HepG2 (cell line): ENCODE measurements at regions not wholly inside any gene's neighbourhood (a gene's known extent, or its start where the extent isn't known, plus 50 kb on each side); places are given as distances from the start of the nearest gene placed in this dataset.

Experiments used
- ATAC-seq: fragments of 200-7000 bp; cut with Tn5 transposase; 3 replicates; pipeline ENCODE4 v1.9.1; 2020; ENCODE audit warnings: mild to moderate bottlenecking, moderate library complexity
- BruUV-seq: library from RNA; stranded (reverse); fragments of 400-500 nt; replicated peaks from 2 replicates; lab custom pipeline; 2021; lab: Mats Ljungman, UMichigan
- CTCF ChIA-PET: fragments of 300-600 bp; formaldehyde crosslinking; extraction: SDS; loops from one replicate; lab custom pipeline; 2021; ENCODE audit warnings: low total read pairs, inconsistent platforms, low intra/inter-chr PET ratio; lab: Yijun Ruan, JAX
- POLR2A ChIA-PET: fragments of 350-600 bp; sonication (Branson Sonifier 250); formaldehyde crosslinking; loops from one replicate; lab custom pipeline; 2020; ENCODE audit warnings: antibody characterized with exemption, inconsistent platforms; lab: Yijun Ruan, JAX
- DNase-seq: peaks from one replicate; pipeline ENCODE4 v3.0.0-alpha.2; 2015; ENCODE audit warnings: low spot score
- FAIRE-seq: peaks from 3 replicates; lab custom pipeline; 2011; peaks lifted over from hg19 to GRCh38; lab: Jason Lieb, UNC
- H2AFZ ChIP-seq: one replicate; pipeline ENCODE4 v1.6.1; 2011; ENCODE audit warnings: low read length, inconsistent platforms
- H3K27ac ChIP-seq: fragments of 300-600 bp; 3 replicates; pipeline ENCODE4 v1.8.0; 2011; ENCODE audit warnings: mixed run types, mild to moderate bottlenecking, mixed read lengths, low read length, inconsistent platforms; ENCODE audit not compliant: insufficient read depth; ENCODE audit errors: extremely low read length
- H3K27me3 ChIP-seq, 2 experiments: fragments of 200-600 bp in 1 of 2; 2 replicates in 1 of 2; 3 replicates in 1 of 2; pipeline versions ENCODE4 v1.6.0 to v1.8.0; 2011; ENCODE audit warnings: low read length in 2 of 2, mild to moderate bottlenecking in 2 of 2, moderate library complexity in 2 of 2, inconsistent platforms in 1 of 2; ENCODE audit not compliant: insufficient read depth in 2 of 2, control insufficient read depth in 1 of 2
- H3K36me3 ChIP-seq, 2 experiments: fragments of 200-600 bp in 1 of 2; replicated peaks in 1 of 2; 2 replicates in 1 of 2; 3 replicates in 1 of 2; pipeline versions ENCODE4 v1.5.1 to v1.8.0; 2011; ENCODE audit warnings: low read length in 2 of 2, inconsistent platforms in 1 of 2; ENCODE audit not compliant: insufficient read depth in 2 of 2, control insufficient read depth in 1 of 2
- H3K4me1 ChIP-seq: 2 replicates; pipeline ENCODE4 v1.5.1; 2012; ENCODE audit warnings: low read length, inconsistent platforms; ENCODE audit not compliant: insufficient read depth
- H3K4me2 ChIP-seq: 2 replicates; pipeline ENCODE4 v1.6.0; 2011; ENCODE audit warnings: low read depth, low read length, inconsistent platforms
- H3K4me3 ChIP-seq, 3 experiments: fragments of 200-600 bp in 1 of 3; sonication (generic), shearing (Covaris generic) in 1 of 3; replicated peaks in 1 of 3; 2 replicates each; pipeline ENCODE4 v1.5.1; 2011 to 2016; ENCODE audit warnings: low read length in 3 of 3, inconsistent platforms in 2 of 3, low read depth in 2 of 3, mild to moderate bottlenecking in 2 of 3, control low read depth in 1 of 3, mixed read lengths in 1 of 3; ENCODE audit not compliant: insufficient read depth in 1 of 3
- H3K79me2 ChIP-seq: one replicate; pipeline ENCODE4 v1.6.1; 2011; ENCODE audit warnings: low read length, inconsistent platforms; ENCODE audit not compliant: insufficient read depth
- H3K9ac ChIP-seq: 2 replicates; pipeline ENCODE4 v1.6.0; 2011; ENCODE audit warnings: mild to moderate bottlenecking, low read depth, low read length, inconsistent platforms; ENCODE audit not compliant: insufficient read depth
- H3K9me3 ChIP-seq: 2 replicates; pipeline ENCODE4 v1.5.1; 2012; ENCODE audit warnings: mild to moderate bottlenecking, low read length
- H4K20me1 ChIP-seq: 2 replicates; pipeline ENCODE4 v1.6.0; 2011; ENCODE audit warnings: inconsistent platforms, mild to moderate bottlenecking, low read length, moderate library complexity; ENCODE audit not compliant: insufficient read depth
- ARNT ChIP-seq: fragments of 450-650 bp; IDR thresholded peaks from 2 replicates; pipeline ENCODE4 v1.6.1; 2017
- HMG20A ChIP-seq: IDR thresholded peaks from 2 replicates; pipeline ENCODE4 v1.6.1; 2016; ENCODE audit warnings: borderline replicate concordance
- HOXD1 ChIP-seq: sonication (generic); formaldehyde crosslinking; IDR thresholded peaks from 2 replicates; pipeline ENCODE4 v1.5.0; 2020; ENCODE audit warnings: missing genetic modification reagents
- RNF2 ChIP-seq: fragments of 450-650 bp; conservative IDR thresholded peaks from 2 replicates; pipeline ENCODE4 v1.6.1; 2016; ENCODE audit warnings: low read depth
- SIN3B ChIP-seq: fragments of 150-350 bp; IDR thresholded peaks from 2 replicates; pipeline ENCODE4 v1.6.1; 2014; ENCODE audit warnings: low read length
- TBX3 ChIP-seq: fragments of 450-650 bp; IDR thresholded peaks from 2 replicates; pipeline ENCODE4 v1.6.1; 2017; ENCODE audit warnings: antibody characterized with exemption, mild to moderate bottlenecking, inconsistent platforms, borderline replicate concordance
- ZNF124 ChIP-seq: sonication (generic); formaldehyde crosslinking; IDR thresholded peaks from 2 replicates; pipeline ENCODE4 v1.4.0; 2020; ENCODE audit warnings: missing genetic modification reagents
- ZNF768 ChIP-seq: sonication (generic); formaldehyde crosslinking; IDR thresholded peaks from 2 replicates; pipeline ENCODE4 v1.4.0; 2020; ENCODE audit warnings: missing genetic modification reagents
- ZZZ3 ChIP-seq: sonication (generic); formaldehyde crosslinking; IDR thresholded peaks from 2 replicates; pipeline ENCODE4 v1.4.0; 2020; ENCODE audit warnings: missing genetic modification reagents, mild to moderate bottlenecking, borderline replicate concordance
- WGBS: methylation state at CpG from one replicate; pipeline ENCODE4 v1.1.6; 2017; ENCODE audit warnings: low lambda C conversion rate; 5-methylcytosine and 5-hydroxymethylcytosine counted together
- in situ Hi-C: cut with HindIII; loops from 2 replicates; pipeline ENCODE4 v1.10.0; 2017; ENCODE audit warnings: low pct_unique_long_range_greater_than_20kb; ENCODE audit not compliant: extremely low pct_ligation_motif_present
- intact Hi-C: fragments of 100-400 bp; cut with micrococcal nuclease; formaldehyde crosslinking; loops from one replicate; pipeline ENCODE4 v1.10.0; 2022; ENCODE audit not compliant: unreplicated experiment
- TF ChIP-seq, protein P1 (sequence below): sonication (generic); formaldehyde crosslinking; IDR thresholded peaks from 2 replicates; pipeline ENCODE4 v1.8.0; 2022; ENCODE audit warnings: mild to moderate bottlenecking, missing genetic modification reagents, moderate library complexity
- TF ChIP-seq, protein P2 (sequence below): sonication (generic); formaldehyde crosslinking; IDR thresholded peaks from 2 replicates; pipeline ENCODE4 v1.5.0; 2020; ENCODE audit warnings: missing genetic modification reagents, mild to moderate bottlenecking, borderline replicate concordance

DNA sequence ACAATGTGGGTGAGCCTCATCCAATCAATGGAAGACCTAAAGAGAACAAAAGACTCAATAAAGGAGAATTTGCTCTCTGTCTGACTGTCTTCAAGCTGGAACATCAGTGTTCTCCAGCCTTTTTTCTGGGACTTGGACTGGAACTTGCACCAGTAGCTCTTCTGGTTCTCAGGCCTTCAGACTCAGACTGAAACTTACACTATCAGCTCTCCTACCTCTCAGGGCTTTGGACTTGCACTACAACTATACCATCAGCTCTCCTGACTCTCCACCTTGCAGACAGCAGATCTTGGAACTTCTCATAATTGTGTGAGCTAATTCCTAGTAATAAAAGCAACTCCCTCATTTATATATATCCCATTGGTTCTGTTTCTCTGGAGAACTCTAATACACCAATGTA, 185.9 kb downstream of the SMIM20 start (continued):
- TF ChIP-seq, protein P1, sequence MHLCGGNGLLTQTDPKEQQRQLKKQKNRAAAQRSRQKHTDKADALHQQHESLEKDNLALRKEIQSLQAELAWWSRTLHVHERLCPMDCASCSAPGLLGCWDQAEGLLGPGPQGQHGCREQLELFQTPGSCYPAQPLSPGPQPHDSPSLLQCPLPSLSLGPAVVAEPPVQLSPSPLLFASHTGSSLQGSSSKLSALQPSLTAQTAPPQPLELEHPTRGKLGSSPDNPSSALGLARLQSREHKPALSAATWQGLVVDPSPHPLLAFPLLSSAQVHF (CRISPR knock-in tag): no peak
- no peak for TF ChIP-seq ZZZ3 (CRISPR knock-in tag)
- no peak for TF ChIP-seq RNF2
- no peak for TF ChIP-seq TBX3
- TF ChIP-seq ZNF124 (CRISPR knock-in tag): no peak
- no peak for TF ChIP-seq ARNT

DNA sequence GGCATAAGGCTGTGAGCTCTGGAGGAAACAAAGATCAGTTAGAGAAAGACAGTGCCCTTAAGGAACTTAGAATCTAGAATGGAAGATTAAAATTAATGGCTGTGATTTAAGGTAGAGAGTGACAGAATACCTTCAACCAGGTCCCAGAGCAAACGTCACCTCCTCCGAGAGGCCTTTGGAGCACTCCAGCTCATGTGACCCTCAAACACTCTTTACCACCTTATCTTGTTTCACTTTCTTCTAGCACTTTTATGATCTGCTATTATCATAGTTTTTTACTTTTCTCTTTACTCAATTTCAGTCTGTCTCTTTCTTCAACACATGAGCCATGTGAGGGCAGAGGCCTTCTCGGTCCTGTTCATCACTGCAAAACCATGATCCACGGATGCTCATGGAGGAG, 187.0 kb downstream of the SMIM20 start:
- no peak overlapping the region for H2AFZ ChIP-seq
- TF ChIP-seq SIN3B (no peak), HOXD1 (no peak), ZNF768 (no peak), HMG20A (no peak)
- TF ChIP-seq, protein P2, sequence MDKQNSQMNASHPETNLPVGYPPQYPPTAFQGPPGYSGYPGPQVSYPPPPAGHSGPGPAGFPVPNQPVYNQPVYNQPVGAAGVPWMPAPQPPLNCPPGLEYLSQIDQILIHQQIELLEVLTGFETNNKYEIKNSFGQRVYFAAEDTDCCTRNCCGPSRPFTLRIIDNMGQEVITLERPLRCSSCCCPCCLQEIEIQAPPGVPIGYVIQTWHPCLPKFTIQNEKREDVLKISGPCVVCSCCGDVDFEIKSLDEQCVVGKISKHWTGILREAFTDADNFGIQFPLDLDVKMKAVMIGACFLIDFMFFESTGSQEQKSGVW (CRISPR knock-in tag): no peak
- TF ChIP-seq, all 625 proteins: peak for 0
- ATAC-seq (no peak), FAIRE-seq (no peak), DNase-seq (no peak)
- no peaks in the 10 kb centered on the region for H3K79me2 ChIP-seq
- H3K27ac ChIP-seq: no peak overlapping the region
- CTCF ChIA-PET: no interaction called here
- H3K4me2 ChIP-seq: no peak overlapping the region
- H3K27me3 ChIP-seq: no peaks in the 10 kb centered on the region; a peak in 1 of 5 replicates
- in situ Hi-C loops: no loop called here
- no peaks in the 10 kb centered on the region for H4K20me1 ChIP-seq
- no peak overlapping the region for H3K9ac ChIP-seq
- 43% methylated on average over 4 of the region's 4 CpGs for WGBS
- 0 out of 2 replicates have a peak, but pooled peaks cover 9% of the 10 kb centered on the region for H3K9me3 ChIP-seq
- POLR2A ChIA-PET: no interaction called here
- H3K4me1 ChIP-seq: no peaks in the 10 kb centered on the region
- BruUV-seq: no TSS peak
- H3K4me3 ChIP-seq: no peak overlapping the region
- intact Hi-C loops: no loop called here
- no peaks in the 10 kb centered on the region for H3K36me3 ChIP-seq
